ENCODE measurements at regions not wholly inside any gene's neighbourhood (a gene's known extent, or its start where the extent isn't known, plus 50 kb on each side); places are given as distances from the start of the nearest gene placed in this dataset.

GRCh38 chr5:77936365-77936693 is 160.2 kb upstream of the TBCA start:
- DNase-seq: no peak
- Histone ChIP-seq H3K4me1 (replicated peaks in 1 of 2) (no peaks in the 10 kb centered on the region), H3K4me3 (no peak overlapping the region), H3K27me3 (peaks cover 3% of the 10 kb centered on the region), H3K36me3 (replicated peaks in 1 of 2) (no peaks in the 10 kb centered on the region), H3K9me3 (replicated peaks in 1 of 3) (no peaks in the 10 kb centered on the region), H3K27ac (no peak overlapping the region)
- no peak for TF ChIP-seq POLR2A (IDR thresholded peaks at IDR 0.05)
- intact Hi-C loops (cut with DNase I): no loop called here
- WGBS, 4 donors: 90 to 96% (median 94%) methylated on average over 3 of the region's 3 CpGs

GRCh38 chr5:77935506-77936364 is 159.6 kb upstream of the TBCA start:
- H3K36me3 ChIP-seq (replicated peaks in 1 of 2): no peaks in the 10 kb centered on the region
- TF ChIP-seq POLR2A (IDR thresholded peaks at IDR 0.05): no peak
- TF ChIP-seq CTCF (IDR thresholded peaks at IDR 0.05): no peak
- no peak overlapping the region for H3K4me3 ChIP-seq
- WGBS, 4 donors: 70 to 76% (median 73%) methylated on average over 11 of the region's 11 CpGs
- no peaks in the 10 kb centered on the region for H3K9me3 ChIP-seq (replicated peaks in 1 of 3)
- no peak overlapping the region for H3K27ac ChIP-seq
- no peak for DNase-seq
- H3K4me1 ChIP-seq (replicated peaks in 1 of 2): no peaks in the 10 kb centered on the region
- intact Hi-C loops (cut with DNase I): no loop called here
- H3K27me3 ChIP-seq: no peaks in the 10 kb centered on the region

GRCh38 chr5:77928776-77929300 is 152.7 kb upstream of the TBCA start:
- H3K27ac ChIP-seq: no peak overlapping the region
- WGBS, 4 donors: 76 to 86% (median 83%) methylated on average over 9 of the region's 9 CpGs
- H3K36me3 ChIP-seq (replicated peaks in 1 of 2): no peaks in the 10 kb centered on the region
- TF ChIP-seq POLR2A (IDR thresholded peaks at IDR 0.05) (no peak), CTCF (IDR thresholded peaks at IDR 0.05) (no peak)
- intact Hi-C loops (cut with DNase I): no loop called here
- no peak for DNase-seq
- no peaks in the 10 kb centered on the region for H3K27me3 ChIP-seq
- no peaks in the 10 kb centered on the region for H3K4me1 ChIP-seq (replicated peaks in 1 of 2)
- H3K9me3 ChIP-seq (replicated peaks in 1 of 3): no peaks in the 10 kb centered on the region
- no peak overlapping the region for H3K4me3 ChIP-seq

GRCh38 chr5:77926337-77926736 is 150.2 kb upstream of the TBCA start:
- H3K27me3 ChIP-seq: no peaks in the 10 kb centered on the region
- DNase-seq: no peak
- WGBS, 4 donors: 37 to 90% (median 82%) methylated on average over 1 of the region's 1 CpG
- no peak overlapping the region for H3K27ac ChIP-seq
- TF ChIP-seq POLR2A (IDR thresholded peaks at IDR 0.05) (no peak), CTCF (IDR thresholded peaks at IDR 0.05) (no peak)
- no peaks in the 10 kb centered on the region for H3K4me1 ChIP-seq (replicated peaks in 1 of 2)
- no peak overlapping the region for H3K4me3 ChIP-seq
- no peaks in the 10 kb centered on the region for H3K9me3 ChIP-seq (replicated peaks in 1 of 3)
- intact Hi-C loops (cut with DNase I): no loop called here
- no peaks in the 10 kb centered on the region for H3K36me3 ChIP-seq (replicated peaks in 1 of 2)

GRCh38 chr5:77925503-77925902 is 149.4 kb upstream of the TBCA start:
- no peaks in the 10 kb centered on the region for H3K36me3 ChIP-seq (replicated peaks in 1 of 2)
- intact Hi-C loops (cut with DNase I): no loop called here
- no peak for DNase-seq
- H3K4me3 ChIP-seq: no peak overlapping the region
- WGBS, 4 donors: 88 to 94% (median 92%) methylated on average over 3 of the region's 3 CpGs
- no peak for TF ChIP-seq POLR2A (IDR thresholded peaks at IDR 0.05)
- TF ChIP-seq CTCF (IDR thresholded peaks at IDR 0.05): no peak
- no peak overlapping the region for H3K27ac ChIP-seq
- no peaks in the 10 kb centered on the region for H3K9me3 ChIP-seq (replicated peaks in 1 of 3)
- H3K4me1 ChIP-seq (replicated peaks in 1 of 2): no peaks in the 10 kb centered on the region
- no peaks in the 10 kb centered on the region for H3K27me3 ChIP-seq

All from adrenal gland (tissue), 9 donors.